Testis (tissue), 2 donors: ENCODE measurements at regions not wholly inside any gene's neighbourhood (a gene's known extent, or its start where the extent isn't known, plus 50 kb on each side); places are given as distances from the start of the nearest gene placed in this dataset.

Experiments used
- DNase-seq: peaks from one replicate; pipeline ENCODE4 v3.0.0-alpha.2; 2019
- H3K27ac ChIP-seq, 2 donors: fragments of 200-600 bp; sonication (generic); one replicate each; pipeline ENCODE4 v1.5.1; 2019
- H3K27me3 ChIP-seq: fragments of 200-600 bp; sonication (generic); one replicate; pipeline ENCODE4 v1.5.1; 2019
- H3K36me3 ChIP-seq: fragments of 200-600 bp; sonication (generic); one replicate; pipeline ENCODE4 v1.5.1; 2017; ENCODE audit warnings: low read depth; ENCODE audit errors: missing control alignments
- H3K4me1 ChIP-seq: fragments of 200-600 bp; sonication (generic); one replicate; pipeline ENCODE4 v1.5.1; 2019
- H3K4me3 ChIP-seq, 2 donors: fragments of 200-600 bp; sonication (generic); one replicate each; pipeline ENCODE4 v1.5.1; 2017 to 2019
- H3K9me3 ChIP-seq: fragments of 200-600 bp; sonication (generic); one replicate; pipeline ENCODE4 v1.5.1; 2017
- POLR2A ChIP-seq: fragments of 450-650 bp; IDR thresholded peaks from one replicate; pipeline ENCODE4 v1.6.1; 2017; ENCODE audit warnings: antibody characterized with exemption, mild to moderate bottlenecking, moderate library complexity
- WGBS, 2 donors: methylation state at CpG; one replicate each; pipeline ENCODE4 v1.1.5; 2018; 5-methylcytosine and 5-hydroxymethylcytosine counted together
- intact Hi-C: fragments of 100-400 bp; cut with DNase I; formaldehyde crosslinking; loops from one replicate; pipeline ENCODE4 v1.15.1; 2023; ENCODE audit warnings: low total_unique reads
- TF ChIP-seq, protein P1 (sequence below), 3 experiments: fragments of 450-650 bp in 2 of 3; fragments of 200-600 bp in 1 of 3; sonication (generic) in 1 of 3; IDR thresholded peaks; one replicate each; pipeline ENCODE4 v1.5.1; 2016 to 2019; ENCODE audit warnings: antibody characterized with exemption in 3 of 3, mild to moderate bottlenecking in 2 of 3, moderate library complexity in 1 of 3

DNA sequence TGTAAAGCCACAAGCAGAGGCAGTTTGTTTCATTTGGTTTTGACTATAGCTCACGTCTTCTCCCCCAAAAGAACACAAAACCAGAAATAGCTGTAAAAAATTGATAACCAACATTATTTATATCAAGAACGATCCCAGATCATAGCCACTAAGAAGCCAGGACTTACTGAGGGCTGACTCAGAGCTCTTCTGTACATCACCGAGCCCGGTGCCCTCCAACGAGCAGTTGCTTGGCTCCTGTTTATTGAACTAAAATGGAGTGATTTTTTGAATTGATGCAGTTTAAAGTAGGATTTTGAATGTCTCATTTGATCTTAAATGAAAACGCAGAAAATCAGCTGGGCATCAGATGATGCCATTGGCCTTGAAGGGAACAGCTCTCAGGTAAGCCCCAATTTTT, 343.3 kb downstream of the INSIG2 start:
- WGBS, 2 donors: 85 to 86% methylated on average over 6 of the region's 6 CpGs
- Histone ChIP-seq H3K27ac (no peak overlapping the region), H3K9me3 (no peaks in the 10 kb centered on the region), H3K27me3 (no peaks in the 10 kb centered on the region), H3K4me1 (no peaks in the 10 kb centered on the region), H3K36me3 (no peaks in the 10 kb centered on the region), H3K4me3 (no peak overlapping the region)
- intact Hi-C loops: no loop called here
- DNase-seq: no peak
- no peak for TF ChIP-seq POLR2A
- TF ChIP-seq, protein P1, sequence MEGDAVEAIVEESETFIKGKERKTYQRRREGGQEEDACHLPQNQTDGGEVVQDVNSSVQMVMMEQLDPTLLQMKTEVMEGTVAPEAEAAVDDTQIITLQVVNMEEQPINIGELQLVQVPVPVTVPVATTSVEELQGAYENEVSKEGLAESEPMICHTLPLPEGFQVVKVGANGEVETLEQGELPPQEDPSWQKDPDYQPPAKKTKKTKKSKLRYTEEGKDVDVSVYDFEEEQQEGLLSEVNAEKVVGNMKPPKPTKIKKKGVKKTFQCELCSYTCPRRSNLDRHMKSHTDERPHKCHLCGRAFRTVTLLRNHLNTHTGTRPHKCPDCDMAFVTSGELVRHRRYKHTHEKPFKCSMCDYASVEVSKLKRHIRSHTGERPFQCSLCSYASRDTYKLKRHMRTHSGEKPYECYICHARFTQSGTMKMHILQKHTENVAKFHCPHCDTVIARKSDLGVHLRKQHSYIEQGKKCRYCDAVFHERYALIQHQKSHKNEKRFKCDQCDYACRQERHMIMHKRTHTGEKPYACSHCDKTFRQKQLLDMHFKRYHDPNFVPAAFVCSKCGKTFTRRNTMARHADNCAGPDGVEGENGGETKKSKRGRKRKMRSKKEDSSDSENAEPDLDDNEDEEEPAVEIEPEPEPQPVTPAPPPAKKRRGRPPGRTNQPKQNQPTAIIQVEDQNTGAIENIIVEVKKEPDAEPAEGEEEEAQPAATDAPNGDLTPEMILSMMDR (IDR thresholded peaks at IDR 0.05): no peak

DNA sequence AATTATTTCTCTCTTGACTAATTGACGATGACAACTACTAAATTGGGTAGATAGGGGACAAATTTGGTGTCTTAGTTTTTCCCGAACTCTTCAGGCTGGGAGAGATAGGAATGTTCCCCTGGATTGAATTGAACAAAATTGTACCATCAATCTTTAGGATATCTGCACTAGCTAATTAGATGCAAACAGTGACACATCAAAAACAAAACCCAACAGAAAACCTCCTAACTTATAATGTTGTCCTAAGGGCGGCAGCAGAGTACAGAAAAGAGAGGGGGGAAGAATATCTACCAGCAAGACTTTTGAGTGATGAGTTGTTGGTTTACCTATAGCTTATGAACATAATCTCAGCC, 342.9 kb downstream of the INSIG2 start:
- no peaks in the 10 kb centered on the region for H3K9me3 ChIP-seq
- DNase-seq: no peak
- H3K27me3 ChIP-seq: no peaks in the 10 kb centered on the region
- no peaks in the 10 kb centered on the region for H3K36me3 ChIP-seq
- 80 to 83% methylated on average over 3 of the region's 3 CpGs for WGBS, 2 donors
- no peak overlapping the region for H3K27ac ChIP-seq
- H3K4me3 ChIP-seq: no peak overlapping the region
- intact Hi-C loops: no loop called here
- TF ChIP-seq, protein P1 (IDR thresholded peaks at IDR 0.05): no peak
- H3K4me1 ChIP-seq: no peaks in the 10 kb centered on the region

DNA sequence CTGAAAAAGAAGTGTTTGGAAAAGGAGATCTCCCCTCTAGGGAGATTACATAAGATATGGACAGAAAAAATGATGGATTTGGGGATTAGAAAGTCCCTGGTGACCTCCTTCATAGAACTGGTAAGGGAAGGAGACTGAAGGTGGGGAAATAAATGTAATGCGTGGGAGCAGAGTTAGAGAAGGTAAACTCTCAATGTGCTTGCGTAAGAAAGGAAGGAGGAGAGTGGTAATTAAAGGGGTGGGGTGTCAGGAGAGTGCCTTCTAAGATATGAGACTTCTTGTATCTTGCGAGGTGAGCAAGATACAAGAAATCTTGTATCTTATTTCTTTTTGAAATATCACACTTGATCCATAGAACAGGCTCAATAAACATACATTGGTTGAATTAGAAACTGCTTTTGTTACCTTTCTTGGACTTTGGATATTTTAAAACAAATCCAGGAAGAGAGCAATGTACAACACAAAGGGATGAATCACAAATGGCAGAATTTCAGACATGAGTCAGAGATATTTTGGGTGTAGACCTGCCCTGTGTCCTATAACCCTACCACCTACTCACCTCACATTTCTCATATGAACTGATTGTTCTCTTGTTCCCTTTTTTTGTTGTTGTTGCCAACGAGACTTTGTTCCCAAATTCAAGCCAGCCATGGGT, 342.4 kb downstream of the INSIG2 start:
- WGBS, 2 donors: 63 to 68% methylated on average over 4 of the region's 4 CpGs
- Histone ChIP-seq H3K9me3 (no peaks in the 10 kb centered on the region), H3K27ac (no peak overlapping the region), H3K4me1 (no peaks in the 10 kb centered on the region), H3K4me3 (no peak overlapping the region), H3K36me3 (no peaks in the 10 kb centered on the region), H3K27me3 (no peaks in the 10 kb centered on the region)
- TF ChIP-seq, protein P1 (IDR thresholded peaks at IDR 0.05): no peak
- TF ChIP-seq POLR2A: no peak
- intact Hi-C loops: no loop called here
- DNase-seq: no peak

DNA sequence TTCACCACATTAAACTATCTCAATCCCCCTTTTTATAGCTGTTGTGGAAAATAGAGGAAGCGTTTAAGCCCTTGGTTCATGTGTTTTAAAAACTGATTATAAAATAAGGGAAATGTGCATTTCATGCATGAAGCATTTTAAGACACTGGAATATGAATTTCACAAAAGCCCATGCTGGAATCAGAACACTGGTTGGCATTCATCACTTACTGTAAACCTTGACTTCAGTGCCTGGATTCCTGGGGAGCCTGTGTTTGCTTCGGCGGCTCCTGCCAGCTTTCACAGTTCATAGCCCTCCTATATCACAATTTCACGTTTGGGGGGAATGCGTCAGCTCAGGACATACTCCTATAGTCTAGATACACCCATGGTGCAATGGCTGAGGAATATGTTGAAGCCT, 336.9 kb downstream of the INSIG2 start:
- H3K4me3 ChIP-seq: no peak overlapping the region
- H3K27ac ChIP-seq: no peak overlapping the region
- no peaks in the 10 kb centered on the region for H3K4me1 ChIP-seq
- intact Hi-C loops: no loop called here
- WGBS, 2 donors: 83 to 84% methylated on average over 5 of the region's 5 CpGs
- no peaks in the 10 kb centered on the region for H3K9me3 ChIP-seq
- H3K36me3 ChIP-seq: no peaks in the 10 kb centered on the region
- no peaks in the 10 kb centered on the region for H3K27me3 ChIP-seq
- TF ChIP-seq POLR2A: no peak
- TF ChIP-seq, protein P1 (IDR thresholded peaks at IDR 0.05): no peak
- no peak for DNase-seq

DNA sequence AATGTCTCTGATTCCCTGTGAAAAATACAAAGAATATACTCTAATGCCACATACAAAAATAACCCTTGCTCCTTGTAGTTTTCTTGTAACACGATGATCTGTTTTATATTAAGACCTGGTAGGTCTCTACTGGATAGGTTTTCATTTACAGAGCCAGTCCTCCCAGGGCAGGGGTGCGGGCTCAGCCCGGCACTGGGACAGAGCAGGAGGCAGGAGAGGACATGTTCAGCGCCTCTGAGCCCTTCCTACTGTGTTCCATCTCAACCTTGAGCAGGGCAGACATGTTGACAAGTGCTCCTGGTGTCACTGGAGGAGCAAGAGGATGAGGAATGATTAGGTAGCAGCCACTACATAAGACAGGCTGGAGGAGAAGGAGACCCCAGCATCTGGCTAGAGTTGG, 335.5 kb downstream of the INSIG2 start:
- WGBS, 2 donors: 80 to 91% methylated on average over 4 of the region's 4 CpGs
- Histone ChIP-seq H3K4me3 (no peak overlapping the region), H3K27ac (no peak overlapping the region), H3K9me3 (no peaks in the 10 kb centered on the region), H3K36me3 (no peaks in the 10 kb centered on the region), H3K27me3 (no peaks in the 10 kb centered on the region), H3K4me1 (no peaks in the 10 kb centered on the region)
- no peak for DNase-seq
- TF ChIP-seq POLR2A: no peak
- TF ChIP-seq, protein P1 (IDR thresholded peaks at IDR 0.05): no peak
- intact Hi-C loops: no loop called here
